CD4-positive, alpha-beta T cell (primary cell): ENCODE measurements at regions not wholly inside any gene's neighbourhood (a gene's known extent, or its start where the extent isn't known, plus 50 kb on each side); places are given as distances from the start of the nearest gene placed in this dataset.

Experiments
- ATAC-seq: fragments of 200-7000 bp; cut with Tn5 transposase; one replicate; pipeline ENCODE4 v1.10.0; 2022; ENCODE audit warnings: mild to moderate bottlenecking; ENCODE audit not compliant: poor library complexity
- CTCF ChIA-PET: fragments of 350-600 bp; sonication (Branson Sonifier 250); formaldehyde crosslinking; loops from one replicate; lab custom pipeline; 2021; ENCODE audit warnings: antibody characterized with exemption, inconsistent platforms; lab: Charles Lee
- POLR2A ChIA-PET: fragments of 350-600 bp; sonication (Branson Sonifier 250); formaldehyde crosslinking; loops from one replicate; lab custom pipeline; 2021; ENCODE audit warnings: antibody characterized with exemption, inconsistent platforms; lab: Charles Lee
- DNase-seq, 14 experiments: peaks; one replicate each; pipeline ENCODE4 v3.0.0-alpha.2; 2013 to 2020; ENCODE audit warnings: mixed read lengths in 2 of 14
- H3K27ac ChIP-seq, 2 donors: one replicate each; pipeline versions ENCODE4 v1.5.1 to v1.7.0; 2013; ENCODE audit warnings: low read length in 2 of 2, low read depth in 1 of 2, mild to moderate bottlenecking in 1 of 2
- H3K27me3 ChIP-seq, 2 experiments: 1 replicate in 1 of 2; 2 replicates in 1 of 2; pipeline versions ENCODE4 v1.6.1 to v1.7.0; 2013; ENCODE audit warnings: low read length in 2 of 2, control low read depth in 1 of 2, mild to moderate bottlenecking in 1 of 2, moderate library complexity in 1 of 2; ENCODE audit not compliant: insufficient read depth in 2 of 2, control insufficient read depth in 1 of 2
- H3K36me3 ChIP-seq: one replicate; pipeline ENCODE4 v1.6.1; 2013; ENCODE audit warnings: low read length, control low read depth; ENCODE audit not compliant: insufficient read depth
- H3K4me1 ChIP-seq: one replicate; pipeline ENCODE4 v1.6.1; 2013; ENCODE audit warnings: low read length, control low read depth; ENCODE audit not compliant: insufficient read depth
- H3K4me3 ChIP-seq: one replicate; pipeline ENCODE4 v1.5.1; 2013; ENCODE audit warnings: mild to moderate bottlenecking, low read length, moderate library complexity
- H3K9me3 ChIP-seq, 2 experiments: 1 replicate in 1 of 2; 2 replicates in 1 of 2; pipeline versions ENCODE4 v1.6.1 to v1.7.0; 2013; ENCODE audit warnings: low read length in 2 of 2, mild to moderate bottlenecking in 2 of 2, control low read depth in 1 of 2, moderate library complexity in 1 of 2; ENCODE audit not compliant: control insufficient read depth in 1 of 2, insufficient read depth in 1 of 2
- H3K27ac Mint-ChIP-seq: one replicate; pipeline ENCODE4 v1.8.0; 2020; ENCODE audit warnings: mixed read lengths
- H3K27me3 Mint-ChIP-seq: one replicate; pipeline ENCODE4 v1.8.0; 2021; ENCODE audit warnings: mixed read lengths
- H3K36me3 Mint-ChIP-seq: one replicate; pipeline ENCODE4 v1.8.0; 2021; ENCODE audit warnings: low read depth, mixed read lengths
- H3K4me1 Mint-ChIP-seq: one replicate; pipeline ENCODE4 v1.8.0; 2021; ENCODE audit warnings: low read depth, mixed read lengths
- H3K4me3 Mint-ChIP-seq: one replicate; pipeline ENCODE4 v1.8.0; 2020; ENCODE audit warnings: mild to moderate bottlenecking, mixed read lengths
- H3K9me3 Mint-ChIP-seq: one replicate; pipeline ENCODE4 v1.8.0; 2020; ENCODE audit warnings: mixed read lengths
- CTCF ChIP-seq: fragments of 200-600 bp; IDR thresholded peaks from one replicate; pipeline ENCODE4 v1.8.0; 2022; ENCODE audit warnings: antibody characterized with exemption, mild to moderate bottlenecking
- intact Hi-C, 2 experiments: fragments of 100-400 bp; cut with DNase I in 1 of 2; cut with micrococcal nuclease in 1 of 2; formaldehyde crosslinking; loops; one replicate each; pipeline versions ENCODE4 v1.15.1 to v1.9.0; 2023 to 2025; cut with DNase I, micrococcal nuclease

- Histone ChIP-seq H3K27me3 (no peaks in the 10 kb centered on the region), H3K36me3 (no peaks in the 10 kb centered on the region), H3K9me3 (no peaks in the 10 kb centered on the region), H3K27ac (no peak overlapping the region), H3K4me3 (no peak overlapping the region), H3K4me1 (no peaks in the 10 kb centered on the region)
- H3K36me3 Mint-ChIP-seq = no peaks in the 10 kb centered on the region
- intact Hi-C loops = no loop called here
- H3K27me3 Mint-ChIP-seq = no peaks in the 10 kb centered on the region
- ATAC-seq = no peak
- H3K27ac Mint-ChIP-seq = no peak overlapping the region
- no peaks in the 10 kb centered on the region for H3K4me1 Mint-ChIP-seq
- no peak overlapping the region for H3K4me3 Mint-ChIP-seq
- TF ChIP-seq CTCF = no peak
- CTCF ChIA-PET = no interaction called here
- POLR2A ChIA-PET = no interaction called here
- H3K9me3 Mint-ChIP-seq = peaks cover 11% of the 10 kb centered on the region
- no peak for DNase-seq
Observed at GRCh38 chr3:159660901-159661300, 327.7 kb upstream of the IL12A start.

- Mint-ChIP-seq H3K36me3 (no peaks in the 10 kb centered on the region), H3K27ac (no peak overlapping the region), H3K4me3 (no peak overlapping the region), H3K9me3 (peaks cover 11% of the 10 kb centered on the region), H3K4me1 (no peaks in the 10 kb centered on the region), H3K27me3 (no peaks in the 10 kb centered on the region)
- no peak overlapping the region for H3K4me3 ChIP-seq
- TF ChIP-seq CTCF = no peak
- H3K4me1 ChIP-seq = no peaks in the 10 kb centered on the region
- DNase-seq = no peak
- POLR2A ChIA-PET = no interaction called here
- no peaks in the 10 kb centered on the region for H3K27me3 ChIP-seq
- CTCF ChIA-PET = no interaction called here
- H3K36me3 ChIP-seq = no peaks in the 10 kb centered on the region
- no peaks in the 10 kb centered on the region for H3K9me3 ChIP-seq
- no peak for ATAC-seq
- intact Hi-C loops = no loop called here
- no peak overlapping the region for H3K27ac ChIP-seq
Observed at GRCh38 chr3:159662549-159662948, 326.1 kb upstream of the IL12A start.

GRCh38 chr3:159664006-159664405, 324.6 kb upstream of the IL12A start:
- H3K27me3 ChIP-seq = no peaks in the 10 kb centered on the region
- POLR2A ChIA-PET = no interaction called here
- intact Hi-C loops = no loop called here
- no peak for DNase-seq
- no peak overlapping the region for H3K4me3 ChIP-seq
- no peaks in the 10 kb centered on the region for H3K4me1 Mint-ChIP-seq
- no peak for ATAC-seq
- H3K9me3 Mint-ChIP-seq = peaks cover 11% of the 10 kb centered on the region
- no peaks in the 10 kb centered on the region for H3K9me3 ChIP-seq
- no peak overlapping the region for H3K27ac ChIP-seq
- no peaks in the 10 kb centered on the region for H3K36me3 Mint-ChIP-seq
- H3K36me3 ChIP-seq = no peaks in the 10 kb centered on the region
- no peak overlapping the region for H3K27ac Mint-ChIP-seq
- no peaks in the 10 kb centered on the region for H3K4me1 ChIP-seq
- H3K4me3 Mint-ChIP-seq = no peak overlapping the region
- H3K27me3 Mint-ChIP-seq = no peaks in the 10 kb centered on the region
- CTCF ChIA-PET = no interaction called here
- no peak for TF ChIP-seq CTCF
